Stimulated activated CD8-positive, alpha-beta memory T cell treated with anti-CD3 and anti-CD28 coated beads, Interleukin-2, amount 100 ng/mL, for 1 hour (primary cell): ENCODE measurements at regions not wholly inside any gene's neighbourhood (a gene's known extent, or its start where the extent isn't known, plus 50 kb on each side); places are given as distances from the start of the nearest gene placed in this dataset.

ENCODE experiments used
- DNase-seq, 2 donors: peaks; one replicate each; pipeline ENCODE4 v3.0.0-alpha.2; 2020; ENCODE audit warnings: low read depth in 2 of 2

GRCh38 chr2:58878778-58879177 lies 637.7 kb upstream of the FANCL start:
- DNase-seq, result no peak

GRCh38 chr2:58876126-58876525 lies 635.0 kb upstream of the FANCL start:
- no peak for DNase-seq

- no peak for DNase-seq
Measured at GRCh38 chr2:58875436-58875835, 634.3 kb upstream of the FANCL start.

- no peak for DNase-seq
Measured at GRCh38 chr2:58871469-58872142, 630.5 kb upstream of the FANCL start.

GRCh38 chr2:58870704-58871103 lies 629.6 kb upstream of the FANCL start:
- no peak for DNase-seq

- DNase-seq, result no peak
Measured at GRCh38 chr2:58866946-58867345, 625.8 kb upstream of the FANCL start.

GRCh38 chr2:58866527-58866926 lies 625.4 kb upstream of the FANCL start:
- no peak for DNase-seq

GRCh38 chr2:58866040-58866439 lies 624.9 kb upstream of the FANCL start:
- no peak for DNase-seq

GRCh38 chr2:58865436-58865835 lies 624.3 kb upstream of the FANCL start:
- DNase-seq, result no peak

GRCh38 chr2:58862244-58862643 lies 621.1 kb upstream of the FANCL start:
- DNase-seq, result no peak

- no peak for DNase-seq
Measured at GRCh38 chr2:58860586-58860985, 619.5 kb upstream of the FANCL start.

- DNase-seq, result no peak
Measured at GRCh38 chr2:58856100-58856499, 615.0 kb upstream of the FANCL start.

- no peak for DNase-seq
Measured at GRCh38 chr2:58853420-58853819, 612.3 kb upstream of the FANCL start.

GRCh38 chr2:58852905-58853304 lies 611.8 kb upstream of the FANCL start:
- DNase-seq, result no peak

GRCh38 chr2:58852243-58852642 lies 611.1 kb upstream of the FANCL start:
- DNase-seq, result no peak

GRCh38 chr2:58851598-58851997 lies 610.5 kb upstream of the FANCL start:
- DNase-seq, result no peak

GRCh38 chr2:58845011-58845410 lies 603.9 kb upstream of the FANCL start:
- no peak for DNase-seq

GRCh38 chr2:58842501-58843155 lies 601.5 kb upstream of the FANCL start:
- no peak for DNase-seq

GRCh38 chr2:58834404-58834803 lies 593.3 kb upstream of the FANCL start:
- DNase-seq, result no peak

GRCh38 chr2:58826795-58827194 lies 585.7 kb upstream of the FANCL start:
- DNase-seq, result no peak

- no peak for DNase-seq
Measured at GRCh38 chr2:58812771-58813344, 571.7 kb upstream of the FANCL start.

- DNase-seq, result no peak
Measured at GRCh38 chr2:58805126-58805525, 564.0 kb upstream of the FANCL start.

- no peak for DNase-seq
Measured at GRCh38 chr2:58803192-58803591, 562.1 kb upstream of the FANCL start.
